WERI-Rb-1 (cell line): ENCODE measurements at regions not wholly inside any gene's neighbourhood (a gene's known extent, or its start where the extent isn't known, plus 50 kb on each side); places are given as distances from the start of the nearest gene placed in this dataset.

ENCODE experiments used
- DNase-seq: peaks from one replicate; pipeline ENCODE4 v3.0.0-alpha.2; 2020
- H3K27ac ChIP-seq: fragments of 250-450 bp; sonication (Bioruptor Pico); 2 replicates; pipeline ENCODE4 v1.5.1; 2020; ENCODE audit warnings: mild to moderate bottlenecking, moderate library complexity
- H3K27me3 ChIP-seq: fragments of 250-450 bp; sonication (Bioruptor Pico); 2 replicates; pipeline ENCODE4 v1.5.1; 2021; ENCODE audit warnings: mild to moderate bottlenecking, low read depth, moderate library complexity; ENCODE audit not compliant: insufficient read depth, severe bottlenecking
- H3K36me3 ChIP-seq: fragments of 250-450 bp; sonication (Bioruptor Pico); 2 replicates; pipeline ENCODE4 v1.5.1; 2020; ENCODE audit warnings: mild to moderate bottlenecking, moderate library complexity
- H3K4me3 ChIP-seq: 2 replicates; pipeline ENCODE4 v1.5.1; 2011; ENCODE audit warnings: low read depth, mild to moderate bottlenecking, control low read depth, low read length
- H3K9me3 ChIP-seq: fragments of 250-450 bp; sonication (Bioruptor Pico); 2 replicates; pipeline ENCODE4 v1.5.1; 2021; ENCODE audit warnings: mild to moderate bottlenecking, moderate library complexity; ENCODE audit not compliant: severe bottlenecking
- CTCF ChIP-seq: IDR thresholded peaks from 2 replicates; pipeline ENCODE4 v1.5.1; 2011; ENCODE audit warnings: low read depth, mild to moderate bottlenecking, control low read depth, inconsistent platforms, low read length

- H3K9me3 ChIP-seq, result no peaks in the 10 kb centered on the region
- no peak for DNase-seq
- no peak overlapping the region for H3K4me3 ChIP-seq
- H3K27me3 ChIP-seq, result no peaks in the 10 kb centered on the region
- no peaks in the 10 kb centered on the region for H3K36me3 ChIP-seq
- no peak overlapping the region for H3K27ac ChIP-seq
- TF ChIP-seq CTCF, result no peak
Measured at GRCh38 chr17:77534137-77534536, 393.4 kb downstream of the SEC14L1 start.

GRCh38 chr17:77535435-77535834 lies 394.7 kb downstream of the SEC14L1 start:
- Histone ChIP-seq H3K27ac (no peak overlapping the region), H3K9me3 (peaks cover 5% of the 10 kb centered on the region), H3K27me3 (no peaks in the 10 kb centered on the region), H3K36me3 (no peaks in the 10 kb centered on the region), H3K4me3 (no peak overlapping the region)
- no peak for TF ChIP-seq CTCF
- no peak for DNase-seq

- Histone ChIP-seq H3K36me3 (no peaks in the 10 kb centered on the region), H3K27me3 (no peaks in the 10 kb centered on the region), H3K9me3 (peaks cover 5% of the 10 kb centered on the region), H3K4me3 (no peak overlapping the region), H3K27ac (no peak overlapping the region)
- TF ChIP-seq CTCF, result no peak
- DNase-seq, result no peak
Measured at GRCh38 chr17:77535892-77536291, 395.1 kb downstream of the SEC14L1 start.

- TF ChIP-seq CTCF, result no peak
- Histone ChIP-seq H3K9me3 (peaks cover 5% of the 10 kb centered on the region), H3K27ac (no peak overlapping the region), H3K36me3 (no peaks in the 10 kb centered on the region), H3K27me3 (no peaks in the 10 kb centered on the region), H3K4me3 (no peak overlapping the region)
- no peak for DNase-seq
Measured at GRCh38 chr17:77537566-77537965, 396.8 kb downstream of the SEC14L1 start.

- H3K9me3 ChIP-seq, result peaks cover 5% of the 10 kb centered on the region
Measured at GRCh38 chr17:77540531-77540930, 399.8 kb downstream of the SEC14L1 start.

More at GRCh38 chr17:77540531-77540930, 399.8 kb downstream of the SEC14L1 start:
- no peak overlapping the region for H3K4me3 ChIP-seq
- H3K27ac ChIP-seq, result peak overlapping the region; percentile 81
- no peaks in the 10 kb centered on the region for H3K36me3 ChIP-seq
- no peak for DNase-seq
- H3K27me3 ChIP-seq, result no peaks in the 10 kb centered on the region
- no peak for TF ChIP-seq CTCF
